HL-60 (cell line): ENCODE measurements at regions not wholly inside any gene's neighbourhood (a gene's known extent, or its start where the extent isn't known, plus 50 kb on each side); places are given as distances from the start of the nearest gene placed in this dataset.

Experiments used
- DNase-seq, 2 experiments: peaks; one replicate each; pipeline ENCODE4 v3.0.0-alpha.2; 2010 to 2020; ENCODE audit warnings: low read depth in 1 of 2, low spot score in 1 of 2
- H3K27ac ChIP-seq: fragments of 250-450 bp; sonication (Bioruptor Pico); replicated peaks from 2 replicates; pipeline ENCODE4 v1.5.1; 2020; ENCODE audit warnings: mild to moderate bottlenecking, moderate library complexity
- H3K27me3 ChIP-seq: fragments of 250-450 bp; sonication (Bioruptor Pico); 2 replicates; pipeline ENCODE4 v1.5.1; 2021; ENCODE audit warnings: mild to moderate bottlenecking, moderate library complexity; ENCODE audit not compliant: insufficient read depth, poor library complexity, severe bottlenecking
- H3K4me3 ChIP-seq: replicated peaks from 2 replicates; pipeline ENCODE4 v1.5.1; 2011; ENCODE audit warnings: mild to moderate bottlenecking, control low read depth, low read length; ENCODE audit not compliant: insufficient read depth
- GABPA ChIP-seq: IDR thresholded peaks from 2 replicates; pipeline ENCODE4 v1.6.1; 2012; ENCODE audit warnings: low read depth
- POLR2AphosphoS5 ChIP-seq: IDR thresholded peaks from 2 replicates; pipeline ENCODE4 v1.6.1; 2012; ENCODE audit warnings: low read depth
- SPI1 ChIP-seq: IDR thresholded peaks from 2 replicates; pipeline ENCODE4 v1.6.1; 2012; ENCODE audit warnings: low read depth, mild to moderate bottlenecking, borderline replicate concordance
- TF ChIP-seq, protein P1 (sequence below): IDR thresholded peaks from 2 replicates; pipeline ENCODE4 v1.6.1; 2012; ENCODE audit warnings: low read depth; ENCODE audit not compliant: insufficient replicate concordance
- TF ChIP-seq, protein P2 (sequence below): IDR thresholded peaks from one replicate; pipeline ENCODE4 v1.5.1; 2011; ENCODE audit warnings: low read length, control low read depth, inconsistent platforms; ENCODE audit not compliant: insufficient read depth

DNA sequence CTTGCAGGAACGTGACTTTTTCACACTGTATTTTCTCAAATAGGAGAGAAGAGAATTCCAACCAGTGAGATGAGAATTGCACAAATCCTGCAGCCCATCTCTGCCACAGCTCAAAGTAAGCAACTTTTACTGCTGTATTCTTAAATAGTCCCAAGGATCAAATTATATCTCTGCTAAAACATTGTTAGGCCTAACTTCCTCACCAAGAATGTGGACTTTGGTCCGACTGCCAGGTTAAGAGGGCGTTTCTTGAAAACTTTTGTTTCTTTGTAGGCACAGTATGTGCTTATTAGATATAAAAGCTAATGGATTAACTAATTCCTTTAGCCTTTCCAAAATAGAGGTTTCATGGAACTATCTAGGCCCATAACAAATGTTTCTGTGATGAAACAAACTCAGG lies 61.4 kb upstream of the IFNG-AS1 start:
- TF ChIP-seq, protein P1, sequence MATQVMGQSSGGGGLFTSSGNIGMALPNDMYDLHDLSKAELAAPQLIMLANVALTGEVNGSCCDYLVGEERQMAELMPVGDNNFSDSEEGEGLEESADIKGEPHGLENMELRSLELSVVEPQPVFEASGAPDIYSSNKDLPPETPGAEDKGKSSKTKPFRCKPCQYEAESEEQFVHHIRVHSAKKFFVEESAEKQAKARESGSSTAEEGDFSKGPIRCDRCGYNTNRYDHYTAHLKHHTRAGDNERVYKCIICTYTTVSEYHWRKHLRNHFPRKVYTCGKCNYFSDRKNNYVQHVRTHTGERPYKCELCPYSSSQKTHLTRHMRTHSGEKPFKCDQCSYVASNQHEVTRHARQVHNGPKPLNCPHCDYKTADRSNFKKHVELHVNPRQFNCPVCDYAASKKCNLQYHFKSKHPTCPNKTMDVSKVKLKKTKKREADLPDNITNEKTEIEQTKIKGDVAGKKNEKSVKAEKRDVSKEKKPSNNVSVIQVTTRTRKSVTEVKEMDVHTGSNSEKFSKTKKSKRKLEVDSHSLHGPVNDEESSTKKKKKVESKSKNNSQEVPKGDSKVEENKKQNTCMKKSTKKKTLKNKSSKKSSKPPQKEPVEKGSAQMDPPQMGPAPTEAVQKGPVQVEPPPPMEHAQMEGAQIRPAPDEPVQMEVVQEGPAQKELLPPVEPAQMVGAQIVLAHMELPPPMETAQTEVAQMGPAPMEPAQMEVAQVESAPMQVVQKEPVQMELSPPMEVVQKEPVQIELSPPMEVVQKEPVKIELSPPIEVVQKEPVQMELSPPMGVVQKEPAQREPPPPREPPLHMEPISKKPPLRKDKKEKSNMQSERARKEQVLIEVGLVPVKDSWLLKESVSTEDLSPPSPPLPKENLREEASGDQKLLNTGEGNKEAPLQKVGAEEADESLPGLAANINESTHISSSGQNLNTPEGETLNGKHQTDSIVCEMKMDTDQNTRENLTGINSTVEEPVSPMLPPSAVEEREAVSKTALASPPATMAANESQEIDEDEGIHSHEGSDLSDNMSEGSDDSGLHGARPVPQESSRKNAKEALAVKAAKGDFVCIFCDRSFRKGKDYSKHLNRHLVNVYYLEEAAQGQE, result no peak
- TF ChIP-seq GABPA (no peak), SPI1 (no peak), POLR2AphosphoS5 (no peak)
- TF ChIP-seq, protein P2, sequence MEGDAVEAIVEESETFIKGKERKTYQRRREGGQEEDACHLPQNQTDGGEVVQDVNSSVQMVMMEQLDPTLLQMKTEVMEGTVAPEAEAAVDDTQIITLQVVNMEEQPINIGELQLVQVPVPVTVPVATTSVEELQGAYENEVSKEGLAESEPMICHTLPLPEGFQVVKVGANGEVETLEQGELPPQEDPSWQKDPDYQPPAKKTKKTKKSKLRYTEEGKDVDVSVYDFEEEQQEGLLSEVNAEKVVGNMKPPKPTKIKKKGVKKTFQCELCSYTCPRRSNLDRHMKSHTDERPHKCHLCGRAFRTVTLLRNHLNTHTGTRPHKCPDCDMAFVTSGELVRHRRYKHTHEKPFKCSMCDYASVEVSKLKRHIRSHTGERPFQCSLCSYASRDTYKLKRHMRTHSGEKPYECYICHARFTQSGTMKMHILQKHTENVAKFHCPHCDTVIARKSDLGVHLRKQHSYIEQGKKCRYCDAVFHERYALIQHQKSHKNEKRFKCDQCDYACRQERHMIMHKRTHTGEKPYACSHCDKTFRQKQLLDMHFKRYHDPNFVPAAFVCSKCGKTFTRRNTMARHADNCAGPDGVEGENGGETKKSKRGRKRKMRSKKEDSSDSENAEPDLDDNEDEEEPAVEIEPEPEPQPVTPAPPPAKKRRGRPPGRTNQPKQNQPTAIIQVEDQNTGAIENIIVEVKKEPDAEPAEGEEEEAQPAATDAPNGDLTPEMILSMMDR, result no peak
- Histone ChIP-seq H3K27ac (no peak overlapping the region), H3K27me3 (no peaks in the 10 kb centered on the region), H3K4me3 (no peak overlapping the region)
- DNase-seq, result no peak

DNA sequence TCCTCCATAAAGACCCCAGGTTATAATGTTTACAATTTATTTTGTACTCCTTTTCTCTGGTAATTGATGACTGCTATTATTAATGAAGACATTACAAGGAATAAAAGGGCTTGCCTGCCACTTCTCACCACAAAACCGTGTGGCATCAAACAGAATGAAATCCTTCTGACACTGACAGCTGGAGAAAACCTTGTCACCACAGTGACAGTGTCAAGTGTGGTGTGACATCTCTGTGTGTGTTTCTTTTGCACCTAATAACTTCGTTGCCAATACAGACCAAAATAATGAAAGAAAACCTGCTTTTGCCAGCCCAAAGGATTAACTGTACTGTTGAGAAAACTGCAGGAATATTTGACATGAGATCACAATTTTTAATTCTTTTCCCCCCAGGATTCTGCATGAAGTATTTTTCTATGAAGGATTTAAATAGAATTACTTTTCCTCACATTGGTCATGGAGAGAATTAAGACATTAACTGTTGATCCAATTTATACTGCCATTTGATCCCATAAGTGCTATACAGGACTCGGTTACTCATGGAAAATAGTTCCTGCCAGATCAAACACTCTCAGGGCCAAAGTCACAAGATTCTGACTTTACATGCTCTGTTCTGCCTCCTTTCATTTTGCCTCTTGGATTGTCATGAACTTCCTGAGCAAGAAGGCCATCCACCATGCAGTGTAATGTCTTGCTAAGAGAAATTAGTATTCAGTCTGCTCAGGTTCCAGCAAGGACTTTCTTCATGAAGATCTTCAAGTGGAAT lies 60.4 kb upstream of the IFNG-AS1 start:
- TF ChIP-seq POLR2AphosphoS5 (no peak), SPI1 (no peak), GABPA (no peak)
- TF ChIP-seq, protein P2, result no peak
- TF ChIP-seq, protein P1, result no peak

DNA sequence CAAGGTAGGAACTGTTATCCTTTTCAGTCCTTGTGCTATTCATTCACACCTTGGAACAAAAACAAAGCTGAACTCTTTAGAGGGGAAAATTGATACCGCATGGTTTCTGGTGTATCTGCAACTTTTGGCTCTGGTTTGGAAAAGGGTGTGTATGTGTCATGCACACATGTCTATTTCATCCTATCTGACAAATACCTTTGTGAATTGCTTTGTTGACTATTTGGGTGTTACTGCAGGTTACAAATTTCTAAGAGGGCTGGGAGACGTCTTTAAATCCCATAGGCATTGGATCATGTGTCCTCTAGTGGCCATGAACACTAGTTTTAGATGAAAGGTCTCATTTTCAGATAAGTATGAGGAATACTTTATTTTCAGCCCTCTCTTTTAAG lies 59.9 kb upstream of the IFNG-AS1 start:
- no peak overlapping the region for H3K4me3 ChIP-seq
- no peak for DNase-seq
- no peak overlapping the region for H3K27ac ChIP-seq
- no peaks in the 10 kb centered on the region for H3K27me3 ChIP-seq
- no peak for TF ChIP-seq POLR2AphosphoS5
- TF ChIP-seq, protein P1, result no peak
- TF ChIP-seq, protein P2, result no peak
- TF ChIP-seq SPI1, result no peak
- TF ChIP-seq GABPA, result no peak

More for the DNA sequence above, 60.4 kb upstream of the IFNG-AS1 start:
- H3K4me3 ChIP-seq, result no peak overlapping the region
- H3K27me3 ChIP-seq, result no peaks in the 10 kb centered on the region
- DNase-seq, result no peak
- H3K27ac ChIP-seq, result no peak overlapping the region
